Hepatic stellate cell (primary cell): ENCODE measurements at regions not wholly inside any gene's neighbourhood (a gene's known extent, or its start where the extent isn't known, plus 50 kb on each side); places are given as distances from the start of the nearest gene placed in this dataset.

Source experiments
- DNase-seq: peaks from one replicate; pipeline ENCODE4 v3.0.0; 2011; ENCODE audit warnings: low spot score

DNA sequence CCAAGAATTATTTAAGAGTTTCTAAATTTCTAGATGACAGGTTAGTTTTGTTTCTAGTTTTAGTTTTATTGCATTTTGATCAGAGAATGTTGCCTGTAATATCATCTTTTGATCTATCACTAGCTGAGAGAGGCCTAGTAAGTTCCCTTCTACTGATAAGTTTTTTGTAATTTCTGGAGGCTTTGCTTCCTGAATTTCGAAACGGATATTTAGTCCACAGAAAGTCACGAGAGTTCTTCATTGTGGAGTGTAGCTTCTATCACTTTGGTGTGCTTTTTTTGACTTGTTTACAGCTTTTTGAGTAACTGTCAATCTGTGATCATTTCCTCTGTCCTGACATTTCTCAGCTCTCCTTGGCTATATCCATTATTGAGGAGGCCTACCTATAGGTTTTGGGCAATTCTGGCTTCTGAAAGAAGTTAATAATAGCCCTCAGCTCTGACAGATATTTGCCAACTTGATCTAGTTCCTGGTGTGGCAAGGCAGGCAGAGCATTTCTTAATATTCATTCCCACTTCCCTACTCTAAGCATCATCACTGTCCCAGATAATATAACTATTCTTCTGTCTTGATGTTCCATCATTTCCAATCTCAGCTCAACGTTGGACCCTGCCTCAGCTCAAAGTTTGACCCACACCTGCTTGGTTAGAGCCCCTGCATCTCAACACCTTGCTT is 171.3 kb downstream of the BLID start:
- DNase-seq = no peak

DNA sequence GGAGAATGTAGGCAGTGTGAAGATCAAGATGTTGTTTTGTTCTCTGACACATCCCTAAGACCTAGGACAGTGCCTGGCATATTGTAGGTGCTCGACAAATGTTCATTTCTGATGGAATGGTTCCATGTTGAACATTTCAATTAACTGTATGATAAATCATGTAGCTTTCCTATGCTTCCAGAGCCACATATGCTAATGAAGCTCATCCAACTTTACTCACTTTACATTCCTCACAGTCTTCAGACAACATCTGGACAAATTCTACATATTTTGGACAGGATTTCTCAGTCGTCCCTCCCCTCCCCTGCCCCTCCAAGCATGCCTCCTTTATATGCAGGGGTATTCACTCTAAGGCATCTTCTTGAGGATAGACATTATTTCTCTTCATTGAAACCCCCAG is 177.9 kb downstream of the BLID start:
- DNase-seq = no peak

DNA sequence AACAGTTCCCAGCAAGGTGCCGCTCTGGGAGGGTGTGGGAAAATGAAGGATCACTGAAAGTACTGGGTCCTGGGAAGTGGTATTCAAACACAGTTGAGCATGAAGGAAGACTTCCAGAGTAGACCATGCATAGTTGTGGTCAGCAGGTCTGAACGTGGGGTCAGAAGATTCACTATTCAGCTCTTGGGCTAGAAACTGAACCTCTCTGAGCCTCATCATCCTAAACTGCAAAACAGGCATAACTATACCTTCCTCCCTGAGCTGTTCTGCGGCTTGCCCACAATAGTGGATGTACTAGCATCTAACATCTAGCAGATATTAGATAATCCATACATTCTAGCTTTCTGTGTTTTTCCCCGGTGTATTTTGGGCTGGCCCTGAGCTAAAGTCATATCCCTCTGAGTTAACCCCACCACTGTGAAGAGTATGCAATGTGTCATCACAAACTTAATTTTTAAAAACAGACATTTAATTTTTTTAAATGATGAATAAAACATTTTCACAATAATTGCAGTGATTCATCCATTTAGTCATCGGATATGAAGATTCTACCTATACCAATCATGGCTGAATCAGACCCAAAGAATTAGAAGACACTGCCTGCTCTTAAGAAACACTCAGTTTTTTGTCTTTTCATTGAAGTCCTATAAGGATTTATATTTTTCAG is 179.1 kb downstream of the BLID start:
- no peak for DNase-seq

- DNase-seq = no peak
Observed at GRCh38 chr11:121936370-121936769, 179.6 kb downstream of the BLID start.

GRCh38 chr11:121933694-121934093 is 182.3 kb downstream of the BLID start:
- no peak for DNase-seq

DNA sequence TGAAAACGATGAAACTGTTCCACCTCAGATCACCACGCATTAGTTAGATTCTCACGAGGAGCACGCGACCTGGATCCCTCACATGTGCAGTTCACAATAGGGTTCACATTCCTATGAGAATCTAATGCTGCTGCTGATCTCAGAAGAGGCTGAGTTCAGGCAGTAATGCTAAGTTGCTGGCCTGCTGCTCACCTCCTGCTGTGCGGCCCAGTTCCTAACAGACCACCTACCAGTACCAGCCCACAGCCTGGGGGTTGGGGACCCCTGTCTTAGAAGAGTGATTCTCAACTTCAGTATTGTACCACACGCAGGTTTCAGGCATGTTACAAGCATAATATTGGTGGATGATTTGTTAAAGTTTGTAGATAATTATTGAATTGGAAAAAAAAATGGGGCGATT is 182.7 kb downstream of the BLID start:
- no peak for DNase-seq

GRCh38 chr11:121932646-121933185 is 183.3 kb downstream of the BLID start:
- DNase-seq = no peak

DNA sequence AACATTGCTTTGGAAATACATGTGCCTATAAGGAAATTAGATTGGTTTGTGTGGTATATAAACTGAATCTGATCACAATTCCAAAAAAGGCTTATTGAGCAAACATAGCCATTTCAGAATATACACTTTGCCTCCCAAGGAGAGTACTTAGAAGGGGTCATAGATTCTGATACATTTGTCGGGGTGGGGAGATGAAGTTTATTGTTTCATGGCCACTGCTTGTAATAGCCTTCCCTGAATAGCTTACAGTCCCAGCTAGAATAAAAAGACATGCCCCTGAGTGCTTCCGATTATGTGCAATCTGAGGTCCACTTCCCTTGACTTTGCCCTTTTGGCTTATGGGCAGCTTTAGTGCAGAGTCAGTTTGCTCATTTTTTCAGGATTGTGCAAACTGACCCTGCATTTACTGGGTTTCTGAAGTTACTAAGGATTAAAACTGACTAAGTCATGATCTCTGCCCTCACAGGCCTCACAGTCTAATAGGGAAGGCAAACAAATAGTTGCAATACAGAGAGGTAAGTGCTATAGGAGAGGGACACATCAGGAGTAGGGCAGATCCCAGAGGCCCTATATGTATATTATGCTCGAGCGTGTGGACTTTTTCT is 184.2 kb downstream of the BLID start:
- no peak for DNase-seq

GRCh38 chr11:121931121-121931520 is 184.9 kb downstream of the BLID start:
- no peak for DNase-seq

GRCh38 chr11:121930004-121930965 is 185.7 kb downstream of the BLID start:
- DNase-seq = no peak

- peak; percentile 15 for DNase-seq
Observed at GRCh38 chr11:121929581-121929980, 186.4 kb downstream of the BLID start.

- no peak for DNase-seq
Observed at GRCh38 chr11:121928597-121929580, 187.1 kb downstream of the BLID start.

GRCh38 chr11:121927789-121928188 is 188.2 kb downstream of the BLID start:
- no peak for DNase-seq

GRCh38 chr11:121927097-121927785 is 188.8 kb downstream of the BLID start:
- DNase-seq = no peak

- DNase-seq = no peak
Observed at GRCh38 chr11:121924191-121924590, 191.8 kb downstream of the BLID start.

DNA sequence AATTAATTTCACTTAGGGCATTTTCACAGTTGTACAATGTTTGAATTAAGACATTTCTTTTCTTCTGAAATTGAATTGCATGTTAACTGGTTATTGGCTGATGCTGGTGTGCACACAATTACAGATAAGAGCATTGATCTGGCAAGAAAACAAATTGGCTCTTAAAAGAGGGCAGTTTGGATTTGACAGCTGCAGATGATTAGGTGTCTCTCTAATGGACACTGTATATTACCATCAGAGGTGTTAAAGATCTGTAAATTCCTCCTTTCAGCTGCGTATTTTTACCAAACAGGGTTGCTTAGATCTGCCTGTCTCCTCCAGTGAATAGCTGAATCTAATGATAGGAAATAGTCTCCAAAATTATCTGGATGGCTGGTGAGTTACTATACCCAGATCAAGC is 198.5 kb downstream of the BLID start:
- DNase-seq = no peak

GRCh38 chr11:121914508-121915059 is 201.4 kb downstream of the BLID start:
- DNase-seq = no peak

GRCh38 chr11:121909596-121909995 is 206.4 kb downstream of the BLID start:
- DNase-seq = no peak

- no peak for DNase-seq
Observed at GRCh38 chr11:121907379-121907778, 208.6 kb downstream of the BLID start.

DNA sequence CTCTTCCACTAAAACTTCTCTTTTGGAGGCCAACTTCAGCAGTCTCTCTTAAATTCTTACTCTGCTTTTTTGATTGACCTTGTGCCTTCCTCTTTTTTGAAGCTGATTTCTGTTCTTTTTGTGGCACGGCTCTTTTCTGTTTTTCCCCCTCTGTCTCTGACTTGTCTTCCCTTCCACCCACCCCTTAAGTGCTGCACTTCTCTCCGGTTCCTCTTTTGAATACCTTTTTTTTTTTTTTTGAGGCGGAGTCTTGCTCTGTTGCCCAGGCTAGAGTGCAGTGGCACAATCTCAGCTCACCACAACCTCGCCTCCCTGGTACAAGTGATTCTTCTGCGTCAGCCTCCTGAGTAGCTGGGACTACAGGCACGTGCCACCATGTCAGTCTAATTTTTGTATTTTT is 211.9 kb downstream of the BLID start:
- DNase-seq = no peak
